Ovary (tissue), 7 donors: ENCODE measurements at regions not wholly inside any gene's neighbourhood (a gene's known extent, or its start where the extent isn't known, plus 50 kb on each side); places are given as distances from the start of the nearest gene placed in this dataset.
"Not testable (repeated sequence)": the region's sequence is repeated elsewhere in the genome, so short reads cannot be mapped to it uniquely, and the experiment has no call there.

ENCODE experiments used
- DNase-seq, 5 donors: peaks; one replicate each; pipeline ENCODE4 v3.0.0-alpha.2; 2019 to 2020
- H3K27ac ChIP-seq, 2 donors: fragments of 200-600 bp; one replicate each; pipeline versions ENCODE4 v1.5.1 to v1.8.0; 2019 to 2022
- H3K27me3 ChIP-seq: fragments of 200-600 bp; one replicate; pipeline ENCODE4 v1.8.0; 2022
- H3K36me3 ChIP-seq: fragments of 200-600 bp; sonication (generic); one replicate; pipeline ENCODE4 v1.5.1; 2019
- H3K4me1 ChIP-seq: one replicate; pipeline ENCODE4 v1.8.1; 2013; ENCODE audit warnings: mild to moderate bottlenecking, moderate library complexity; ENCODE audit not compliant: insufficient read depth
- H3K4me3 ChIP-seq: fragments of 200-600 bp; sonication (generic); one replicate; pipeline ENCODE4 v1.5.1; 2017
- H3K9me3 ChIP-seq, 2 donors: fragments of 200-600 bp in 1 of 2; sonication (generic) in 1 of 2; one replicate each; pipeline versions ENCODE4 v1.5.1 to v1.8.1; 2013 to 2019; ENCODE audit warnings: mild to moderate bottlenecking in 1 of 2, moderate library complexity in 1 of 2
- CTCF ChIP-seq, 3 donors: fragments of 450-650 bp in 2 of 3; fragments of 200-600 bp in 1 of 3; IDR thresholded peaks; one replicate each; pipeline versions ENCODE4 v1.5.1 to v1.8.0; 2016 to 2022; ENCODE audit warnings: antibody characterized with exemption in 3 of 3, mild to moderate bottlenecking in 1 of 3
- EP300 ChIP-seq: sonication (generic); formaldehyde crosslinking; IDR thresholded peaks from one replicate; pipeline ENCODE4 v1.6.1; 2017; ENCODE audit warnings: antibody characterized with exemption
- POLR2A ChIP-seq: fragments of 450-650 bp; IDR thresholded peaks from one replicate; pipeline ENCODE4 v1.6.1; 2017; ENCODE audit warnings: antibody characterized with exemption, mild to moderate bottlenecking, moderate library complexity
- WGBS, 3 donors: extraction: QIAGEN DNeasy Blood & Tissue Kit in 1 of 3; methylation state at CpG; one replicate each; pipeline versions ENCODE4 v1.1.5 to v1.1.7; 2013 to 2017; 5-methylcytosine and 5-hydroxymethylcytosine counted together
- intact Hi-C, 4 donors: fragments of 100-400 bp; cut with DNase I; formaldehyde crosslinking; loops; one replicate each; pipeline versions ENCODE4 v1.11.0 to v1.15.1; 2022 to 2023
- donor health status: DM: no; HTN: no; CAD: no; lungs with moderate emphysema.
- donor health status: DM: no; HTN: no; CAD: no.
- donor health status: Bipolar disorder and iron deficiency.
- donor health status: DM: no; HTN: no; CAD: no.
- donor health status: DM: yes; HTN: yes; CAD: no.

DNA sequence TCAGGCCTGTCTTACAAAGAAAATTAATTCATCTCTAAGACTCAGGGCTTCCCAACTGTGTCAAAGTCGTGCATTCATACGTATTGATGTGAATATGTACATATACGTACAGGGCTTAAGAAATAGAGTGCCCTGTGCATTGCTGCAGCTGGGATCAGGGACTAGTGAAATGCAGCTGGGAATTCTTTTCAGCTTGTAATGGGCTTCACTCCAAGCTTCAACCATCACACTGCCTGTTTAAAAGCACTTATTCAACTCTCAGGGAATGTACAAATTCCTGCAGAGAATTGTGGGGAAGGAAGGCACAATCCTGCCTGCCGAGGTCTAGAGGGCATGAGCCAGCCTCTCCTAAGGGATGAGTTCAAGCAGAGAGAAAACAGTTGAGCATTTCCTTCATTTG is 59.6 kb upstream of the MAN2A1 start:
- Histone ChIP-seq H3K4me3 (no peak overlapping the region), H3K27ac (no peak overlapping the region), H3K36me3 (no peaks in the 10 kb centered on the region), H3K9me3 (no peaks in the 10 kb centered on the region), H3K27me3 (no peaks in the 10 kb centered on the region), H3K4me1 (no peaks in the 10 kb centered on the region)
- intact Hi-C loops = no loop called here
- DNase-seq = no peak
- WGBS, 3 donors = 37 to 42% (median 42%) methylated on average over 4 of the region's 4 CpGs
- no peak for TF ChIP-seq EP300
- TF ChIP-seq POLR2A = no peak
- TF ChIP-seq CTCF (IDR thresholded peaks at IDR 0.05) = no peak

DNA sequence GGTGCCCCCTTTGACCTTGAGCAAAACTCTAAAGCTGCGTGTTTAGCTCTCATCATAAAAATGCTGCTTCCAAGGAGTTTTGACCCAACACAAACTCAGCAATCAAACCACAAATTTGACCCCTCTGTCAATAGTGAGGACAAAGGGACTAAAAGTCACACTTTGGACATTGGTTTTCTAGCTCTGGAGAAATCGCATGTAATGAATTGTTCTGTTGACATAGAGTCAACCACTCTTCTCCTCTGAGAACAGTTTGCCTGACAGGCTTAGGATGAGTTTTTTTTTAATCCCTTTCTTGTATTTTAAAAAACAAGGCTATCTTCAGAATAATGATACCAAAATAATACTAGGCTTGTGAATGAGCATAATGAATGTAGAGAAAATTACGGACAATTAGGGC is 61.1 kb upstream of the MAN2A1 start:
- no peak for TF ChIP-seq POLR2A
- Histone ChIP-seq H3K27ac (no peak overlapping the region), H3K4me1 (no peaks in the 10 kb centered on the region), H3K4me3 (no peak overlapping the region), H3K9me3 (no peaks in the 10 kb centered on the region), H3K36me3 (no peaks in the 10 kb centered on the region), H3K27me3 (no peaks in the 10 kb centered on the region)
- WGBS, 3 donors = 72 to 81% (median 78%) methylated on average over 3 of the region's 3 CpGs
- no peak for DNase-seq
- intact Hi-C loops = no loop called here

DNA sequence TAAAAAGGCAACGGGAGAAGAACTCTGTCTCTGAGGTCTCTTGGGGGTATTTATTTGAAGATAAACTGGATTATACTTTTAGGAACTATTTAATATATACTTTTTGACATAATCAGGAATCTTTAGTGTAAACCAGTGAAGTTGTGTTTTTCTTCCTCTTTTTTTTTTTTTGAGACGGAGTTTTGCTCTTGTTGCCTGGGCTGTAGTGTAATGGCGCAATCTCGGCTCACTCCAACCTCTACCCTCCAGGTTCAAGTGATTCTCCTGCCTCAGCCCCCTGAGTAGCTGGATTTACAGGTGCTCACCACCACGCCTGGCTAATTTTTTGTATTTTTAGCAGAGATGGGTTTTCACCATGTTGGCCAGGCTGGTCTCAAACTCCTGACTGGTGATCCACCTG is 68.5 kb upstream of the MAN2A1 start:
- H3K9me3 ChIP-seq, H3K27ac ChIP-seq, H3K27me3 ChIP-seq, intact Hi-C loops, H3K4me1 ChIP-seq, H3K36me3 ChIP-seq, DNase-seq, H3K4me3 ChIP-seq: not testable (repeated sequence)
- WGBS, 3 donors = 88 to 91% (median 89%) methylated on average over 5 of the region's 5 CpGs

DNA sequence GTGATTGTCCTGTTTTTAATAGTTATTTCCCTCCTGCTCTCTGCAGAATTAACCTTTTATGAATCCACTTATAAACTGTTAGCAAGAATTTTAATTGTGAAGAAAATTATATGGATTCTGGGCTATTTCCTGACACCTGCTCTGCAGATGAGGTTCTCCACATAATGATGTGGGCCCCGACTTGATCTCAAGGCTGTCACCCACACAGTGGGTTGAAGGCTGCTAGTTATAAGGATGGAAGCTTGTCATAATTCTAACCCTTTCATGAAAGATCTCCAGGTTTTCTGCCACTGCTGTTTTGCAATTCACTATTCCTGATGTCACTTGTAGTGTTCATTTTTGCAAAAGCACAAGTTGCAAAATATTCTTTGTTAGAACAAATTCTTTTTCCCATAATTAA is 69.1 kb upstream of the MAN2A1 start:
- Histone ChIP-seq H3K4me1 (no peaks in the 10 kb centered on the region), H3K27ac (no peak overlapping the region), H3K9me3 (no peaks in the 10 kb centered on the region), H3K36me3 (no peaks in the 10 kb centered on the region), H3K4me3 (no peak overlapping the region), H3K27me3 (no peaks in the 10 kb centered on the region)
- 41 to 77% (median 58%) methylated on average over 1 of the region's 1 CpG for WGBS, 3 donors
- intact Hi-C loops = no loop called here
- TF ChIP-seq CTCF (IDR thresholded peaks at IDR 0.05) (no peak), POLR2A (no peak), EP300 (no peak)
- DNase-seq = no peak

GRCh38 chr5:109619606-109620005 is 70.1 kb upstream of the MAN2A1 start:
- no peak overlapping the region for H3K27ac ChIP-seq
- H3K36me3 ChIP-seq = no peaks in the 10 kb centered on the region
- no peaks in the 10 kb centered on the region for H3K9me3 ChIP-seq
- no peaks in the 10 kb centered on the region for H3K27me3 ChIP-seq
- no peak for DNase-seq
- H3K4me1 ChIP-seq = no peaks in the 10 kb centered on the region
- intact Hi-C loops = no loop called here
- H3K4me3 ChIP-seq = no peak overlapping the region
- TF ChIP-seq EP300 = no peak
- TF ChIP-seq POLR2A = no peak
- no peak for TF ChIP-seq CTCF (IDR thresholded peaks at IDR 0.05)

DNA sequence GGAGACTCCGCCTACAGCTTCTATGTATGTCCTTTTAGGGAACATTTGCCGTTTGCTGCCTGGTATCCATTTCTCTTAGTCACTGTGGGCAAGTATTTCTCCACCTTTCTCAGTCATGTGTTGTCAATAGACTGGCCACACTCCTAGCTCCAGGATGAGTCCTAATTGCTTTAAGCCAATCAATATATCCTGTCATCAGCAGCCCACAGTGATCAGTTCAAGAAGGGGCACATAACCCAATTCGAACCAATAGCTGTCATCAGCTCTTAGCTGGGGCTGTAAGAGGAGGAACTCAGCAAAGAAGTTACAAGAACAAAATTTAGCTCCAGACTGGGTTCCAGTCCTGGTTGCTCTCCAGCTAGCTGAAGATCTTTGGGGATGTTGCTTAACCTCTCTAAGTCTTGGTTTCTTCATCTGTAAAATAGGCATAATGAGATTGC is 70.7 kb upstream of the MAN2A1 start:
- TF ChIP-seq POLR2A (no peak), EP300 (no peak), CTCF (IDR thresholded peaks at IDR 0.05) (no peak)
- H3K4me1 ChIP-seq = no peaks in the 10 kb centered on the region
- no peaks in the 10 kb centered on the region for H3K9me3 ChIP-seq
- no peak overlapping the region for H3K27ac ChIP-seq
- no peaks in the 10 kb centered on the region for H3K36me3 ChIP-seq
- no peak for DNase-seq
- 80 to 88% (median 86%) methylated on average over 3 of the region's 3 CpGs for WGBS, 3 donors
- H3K27me3 ChIP-seq = no peaks in the 10 kb centered on the region
- H3K4me3 ChIP-seq = no peak overlapping the region
- intact Hi-C loops = no loop called here
